Mesothelial cell of epicardium (in vitro differentiated cells): ENCODE measurements at regions not wholly inside any gene's neighbourhood (a gene's known extent, or its start where the extent isn't known, plus 50 kb on each side); places are given as distances from the start of the nearest gene placed in this dataset.

Source experiments
- DNase-seq, 2 experiments: peaks; one replicate each; pipeline ENCODE4 v3.0.0; 2021; ENCODE audit warnings: low spot score in 2 of 2; ENCODE audit not compliant: unreplicated experiment in 2 of 2
- H3K27ac Mint-ChIP-seq: 2 replicates; pipeline ENCODE4 v1.8.0; 2021; ENCODE audit warnings: mixed read lengths
- H3K27me3 Mint-ChIP-seq: 2 replicates; pipeline ENCODE4 v1.8.0; 2021; ENCODE audit warnings: low read depth, mixed read lengths
- H3K36me3 Mint-ChIP-seq: 2 replicates; pipeline ENCODE4 v1.8.0; 2021; ENCODE audit warnings: mixed read lengths
- H3K4me1 Mint-ChIP-seq: 2 replicates; pipeline ENCODE4 v1.8.0; 2021; ENCODE audit warnings: mixed read lengths
- H3K4me3 Mint-ChIP-seq: 2 replicates; pipeline ENCODE4 v1.8.0; 2021; ENCODE audit warnings: mild to moderate bottlenecking, moderate library complexity, mixed read lengths
- H3K9me3 Mint-ChIP-seq: 2 replicates; pipeline ENCODE4 v1.8.0; 2021; ENCODE audit warnings: mixed read lengths
- CTCF ChIP-seq: fragments of 200-600 bp; sonication (generic); IDR thresholded peaks from one replicate; pipeline ENCODE4 v1.5.0; 2021; ENCODE audit warnings: antibody characterized with exemption; ENCODE audit not compliant: unreplicated experiment

GRCh38 chr2:16040271-16041010, 100.1 kb downstream of the MYCN start:
- no peaks in the 10 kb centered on the region for H3K9me3 Mint-ChIP-seq
- no peak overlapping the region for H3K27ac Mint-ChIP-seq
- no peak for DNase-seq
- H3K36me3 Mint-ChIP-seq: no peaks in the 10 kb centered on the region
- H3K27me3 Mint-ChIP-seq: no peaks in the 10 kb centered on the region
- H3K4me1 Mint-ChIP-seq: peaks cover 8% of the 10 kb centered on the region
- no peak overlapping the region for H3K4me3 Mint-ChIP-seq
- no peak for TF ChIP-seq CTCF

GRCh38 chr2:16039823-16040222, 99.5 kb downstream of the MYCN start:
- H3K9me3 Mint-ChIP-seq: no peaks in the 10 kb centered on the region
- TF ChIP-seq CTCF: no peak
- peaks cover 8% of the 10 kb centered on the region for H3K4me1 Mint-ChIP-seq
- DNase-seq: no peak
- H3K27me3 Mint-ChIP-seq: no peaks in the 10 kb centered on the region
- H3K36me3 Mint-ChIP-seq: no peaks in the 10 kb centered on the region
- H3K4me3 Mint-ChIP-seq: no peak overlapping the region
- no peak overlapping the region for H3K27ac Mint-ChIP-seq

- H3K9me3 Mint-ChIP-seq: no peaks in the 10 kb centered on the region
- no peaks in the 10 kb centered on the region for H3K36me3 Mint-ChIP-seq
- no peaks in the 10 kb centered on the region for H3K27me3 Mint-ChIP-seq
- peaks cover 8% of the 10 kb centered on the region for H3K4me1 Mint-ChIP-seq
- DNase-seq: no peak
- H3K27ac Mint-ChIP-seq: no peak overlapping the region
- no peak for TF ChIP-seq CTCF
- no peak overlapping the region for H3K4me3 Mint-ChIP-seq
Observed at GRCh38 chr2:16039055-16039454, 98.7 kb downstream of the MYCN start.

GRCh38 chr2:16038621-16039020, 98.3 kb downstream of the MYCN start:
- DNase-seq: no peak
- Mint-ChIP-seq H3K27me3 (no peaks in the 10 kb centered on the region), H3K4me1 (peaks cover 8% of the 10 kb centered on the region), H3K9me3 (no peaks in the 10 kb centered on the region), H3K36me3 (no peaks in the 10 kb centered on the region), H3K27ac (no peak overlapping the region), H3K4me3 (no peak overlapping the region)
- no peak for TF ChIP-seq CTCF

GRCh38 chr2:16037808-16038457, 97.6 kb downstream of the MYCN start:
- no peak for DNase-seq
- TF ChIP-seq CTCF: no peak
- Mint-ChIP-seq H3K4me3 (no peak overlapping the region), H3K27ac (no peak overlapping the region), H3K36me3 (no peaks in the 10 kb centered on the region), H3K4me1 (peaks cover 8% of the 10 kb centered on the region), H3K9me3 (no peaks in the 10 kb centered on the region), H3K27me3 (no peaks in the 10 kb centered on the region)
